ENCODE measurements at regions not wholly inside any gene's neighbourhood (a gene's known extent, or its start where the extent isn't known, plus 50 kb on each side); places are given as distances from the start of the nearest gene placed in this dataset.
A peak's percentile ranks its signal among the peaks of the same experiment; 100 is the strongest.

GRCh38 chr11:116404462-116404798 is 368.4 kb downstream of the BUD13 start:
- Histone ChIP-seq H3K27ac (ENCODE audit: low read depth in 1 of 2, low read length in 2 of 2) (no peak overlapping the region), H3K36me3 (ENCODE audit: control insufficient read depth in 4 of 4, insufficient read depth in 3 of 4, low read depth in 1 of 4, low read length in 3 of 4) (no peaks in the 10 kb centered on the region), H3K9ac (ENCODE audit: low read depth in 1 of 2, low read length in 2 of 2) (no peak overlapping the region), H3K27me3 (ENCODE audit: control insufficient read depth in 4 of 4, insufficient read depth in 4 of 4, low read length in 3 of 4) (no peaks in the 10 kb centered on the region), H3K4me3 (ENCODE audit: low read depth in 1 of 3, low read length in 3 of 3) (no peak overlapping the region), H3K4me1 (ENCODE audit: control insufficient read depth in 4 of 4, insufficient read depth in 4 of 4, low read length in 3 of 4) (no peaks in the 10 kb centered on the region), H3K9me3 (ENCODE audit: control insufficient read depth in 4 of 4, low read length in 3 of 4) (no peaks in the 10 kb centered on the region)
- DNase-seq (ENCODE audit: low spot score) = no peak
- WGBS = 76% methylated on average over 3 of the region's 3 CpGs
- no peak for TF ChIP-seq HNF4G (IDR thresholded peaks at IDR 0.05)
- TF ChIP-seq EGR1 (IDR thresholded peaks at IDR 0.05; ENCODE audit: low read depth in 2 of 2) = no peak
- TF ChIP-seq REST (IDR thresholded peaks at IDR 0.05) = no peak
- TF ChIP-seq SP1 (IDR thresholded peaks at IDR 0.05) = no peak
- TF ChIP-seq NR2F2 (IDR thresholded peaks at IDR 0.05) = no peak
- TF ChIP-seq RXRA (IDR thresholded peaks at IDR 0.05) = no peak
- no peak for TF ChIP-seq HNF4A (conservative IDR thresholded peaks at IDR 0.05)

- H3K27me3 ChIP-seq (ENCODE audit: control insufficient read depth in 4 of 4, insufficient read depth in 4 of 4, low read length in 3 of 4) = no peaks in the 10 kb centered on the region
- DNase-seq (ENCODE audit: low spot score) = no peak
- no peak for TF ChIP-seq FOXA1 (IDR thresholded peaks at IDR 0.05)
- no peak for TF ChIP-seq JUND (IDR thresholded peaks at IDR 0.05)
- no peak for TF ChIP-seq TAF1 (conservative IDR thresholded peaks at IDR 0.05)
- TF ChIP-seq YY1 (IDR thresholded peaks at IDR 0.05) = no peak
- no peak for TF ChIP-seq EGR1 (IDR thresholded peaks at IDR 0.05; ENCODE audit: low read depth in 2 of 2)
- TF ChIP-seq CTCF (IDR thresholded peaks at IDR 0.05; ENCODE audit: low read depth, low read length, missing input control) = no peak
- no peak for TF ChIP-seq HNF4A (conservative IDR thresholded peaks at IDR 0.05)
- no peak for TF ChIP-seq HNF4G (IDR thresholded peaks at IDR 0.05)
- TF ChIP-seq ATF3 (IDR thresholded peaks at IDR 0.05) = no peak
- H3K9me3 ChIP-seq (ENCODE audit: control insufficient read depth in 4 of 4, low read length in 3 of 4) = no peaks in the 10 kb centered on the region
- H3K4me3 ChIP-seq (ENCODE audit: low read depth in 1 of 3, low read length in 3 of 3) = no peak overlapping the region
- WGBS = 81% methylated on average over 4 of the region's 4 CpGs
- H3K4me1 ChIP-seq (ENCODE audit: control insufficient read depth in 4 of 4, insufficient read depth in 4 of 4, low read length in 3 of 4) = no peaks in the 10 kb centered on the region
- no peak overlapping the region for H3K9ac ChIP-seq (ENCODE audit: low read depth in 1 of 2, low read length in 2 of 2)
- no peak overlapping the region for H3K27ac ChIP-seq (ENCODE audit: low read depth in 1 of 2, low read length in 2 of 2)
- H3K36me3 ChIP-seq (ENCODE audit: control insufficient read depth in 4 of 4, insufficient read depth in 3 of 4, low read depth in 1 of 4, low read length in 3 of 4) = no peaks in the 10 kb centered on the region
Measured at GRCh38 chr11:116403794-116404461, 368.9 kb downstream of the BUD13 start.

- no peaks in the 10 kb centered on the region for H3K27me3 ChIP-seq (ENCODE audit: control insufficient read depth in 4 of 4, insufficient read depth in 4 of 4, low read length in 3 of 4)
- H3K36me3 ChIP-seq (ENCODE audit: control insufficient read depth in 4 of 4, insufficient read depth in 3 of 4, low read depth in 1 of 4, low read length in 3 of 4) = no peaks in the 10 kb centered on the region
- no peaks in the 10 kb centered on the region for H3K9me3 ChIP-seq (ENCODE audit: control insufficient read depth in 4 of 4, low read length in 3 of 4)
- H3K4me1 ChIP-seq (ENCODE audit: control insufficient read depth in 4 of 4, insufficient read depth in 4 of 4, low read length in 3 of 4) = no peaks in the 10 kb centered on the region
- no peak overlapping the region for H3K27ac ChIP-seq (ENCODE audit: low read depth in 1 of 2, low read length in 2 of 2)
- DNase-seq (ENCODE audit: low spot score) = peak; percentile 64
- TF ChIP-seq GABPA (IDR thresholded peaks at IDR 0.05 in 1 of 2, conservative IDR thresholded peaks at IDR 0.05 in 1 of 2) (no peak), RXRA (IDR thresholded peaks at IDR 0.05) (peak in 1 of 2 donors; percentile 66), HNF4A (conservative IDR thresholded peaks at IDR 0.05) (peak; percentile 20 to 65)
- no peak overlapping the region for H3K9ac ChIP-seq (ENCODE audit: low read depth in 1 of 2, low read length in 2 of 2)
- 45% methylated on average over 5 of the region's 5 CpGs for WGBS
- H3K4me3 ChIP-seq (ENCODE audit: low read depth in 1 of 3, low read length in 3 of 3) = no peak overlapping the region
Measured at GRCh38 chr11:116400081-116400480, 372.7 kb downstream of the BUD13 start.
